MM.1S (cell line): ENCODE measurements at regions not wholly inside any gene's neighbourhood (a gene's known extent, or its start where the extent isn't known, plus 50 kb on each side); places are given as distances from the start of the nearest gene placed in this dataset.

Experiments
- CTCF ChIP-seq: fragments of 300-600 bp; sonication (generic); IDR thresholded peaks from 2 replicates; pipeline ENCODE4 v1.5.1; 2016; ENCODE audit warnings: antibody characterized with exemption, low read length, mixed read lengths
- EZH2phosphoT487 ChIP-seq: fragments of 300-600 bp; sonication (generic); IDR thresholded peaks from 2 replicates; pipeline ENCODE4 v1.6.1; 2018; ENCODE audit warnings: antibody characterized with exemption, low read length

GRCh38 chr13:47277774-47278173, 380.9 kb upstream of the HTR2A start:
- TF ChIP-seq CTCF (no peak), EZH2phosphoT487 (no peak)
